Sigmoid colon (tissue), 4 donors: ENCODE measurements at regions not wholly inside any gene's neighbourhood (a gene's known extent, or its start where the extent isn't known, plus 50 kb on each side); places are given as distances from the start of the nearest gene placed in this dataset.

ENCODE experiments used
- CTCF ChIP-seq, 4 experiments: fragments of 450-650 bp in 3 of 4; fragments of 200-600 bp in 1 of 4; IDR thresholded peaks; one replicate each; pipeline ENCODE4 v1.5.1; 2016 to 2019; ENCODE audit warnings: antibody characterized with exemption in 4 of 4, mild to moderate bottlenecking in 3 of 4, moderate library complexity in 2 of 4
- EP300 ChIP-seq, 4 donors: sonication (generic); formaldehyde crosslinking; IDR thresholded peaks; one replicate each; pipeline ENCODE4 v1.6.1; 2017; ENCODE audit warnings: antibody characterized with exemption in 4 of 4
- POLR2A ChIP-seq, 2 donors: fragments of 450-650 bp; IDR thresholded peaks; one replicate each; pipeline ENCODE4 v1.6.1; 2016; ENCODE audit warnings: antibody characterized with exemption in 2 of 2, mild to moderate bottlenecking in 2 of 2, moderate library complexity in 2 of 2
- POLR2AphosphoS5 ChIP-seq, 4 donors: sonication (generic); formaldehyde crosslinking; IDR thresholded peaks; one replicate each; pipeline ENCODE4 v1.6.1; 2017; ENCODE audit warnings: antibody characterized with exemption in 4 of 4

DNA sequence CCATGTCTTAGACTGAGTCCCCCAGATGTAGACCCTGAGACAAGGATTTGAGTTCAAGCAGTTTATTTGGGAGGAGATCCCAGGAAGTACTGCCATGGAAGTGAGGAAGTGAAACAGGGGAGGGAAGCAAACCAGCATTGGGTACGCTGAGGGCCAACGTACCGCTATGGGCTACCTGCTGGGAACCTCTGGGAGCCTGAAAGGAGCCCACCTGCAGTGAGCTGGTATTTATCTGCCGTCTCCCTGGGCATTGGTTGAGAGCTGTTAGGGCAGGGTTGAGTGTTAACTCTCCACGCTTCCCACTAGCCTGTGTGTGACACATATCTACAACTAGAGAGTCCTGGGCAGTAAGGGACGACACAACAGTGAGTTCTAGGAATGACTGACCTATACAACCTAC, 131.6 kb upstream of the SLC24A2 start:
- TF ChIP-seq POLR2A (IDR thresholded peaks at IDR 0.05) (no peak), POLR2AphosphoS5 (IDR thresholded peaks at IDR 0.05) (no peak), CTCF (IDR thresholded peaks at IDR 0.05) (no peak), EP300 (IDR thresholded peaks at IDR 0.05) (no peak)
